ENCODE measurements at regions not wholly inside any gene's neighbourhood (a gene's known extent, or its start where the extent isn't known, plus 50 kb on each side); places are given as distances from the start of the nearest gene placed in this dataset.

- TF ChIP-seq CTCF (IDR thresholded peaks at IDR 0.05; ENCODE audit: borderline replicate concordance, extremely low read depth, low read length, poor library complexity, severe bottlenecking) (no peak), EZH2 (IDR thresholded peaks at IDR 0.05; ENCODE audit: borderline replicate concordance, low read depth, low read length, severe bottlenecking) (no peak)
- H3K79me2 ChIP-seq (ENCODE audit: insufficient read depth, low read length), result no peaks in the 10 kb centered on the region
- no peaks in the 10 kb centered on the region for H3K9me3 ChIP-seq (ENCODE audit: insufficient read depth, low read length, severe bottlenecking)
- no peak overlapping the region for H3K4me2 ChIP-seq (ENCODE audit: insufficient read depth, low read length)
- H3K36me3 ChIP-seq (ENCODE audit: insufficient read depth, low read length), result no peaks in the 10 kb centered on the region
- no peak overlapping the region for H3K27ac ChIP-seq (ENCODE audit: low read length)
- H3K9ac ChIP-seq (ENCODE audit: low read depth, low read length), result no peak overlapping the region
- H4K20me1 ChIP-seq (ENCODE audit: insufficient read depth, low read length), result no peaks in the 10 kb centered on the region
- no peak overlapping the region for H2AFZ ChIP-seq (ENCODE audit: low read depth, low read length)
- H3K27me3 ChIP-seq (ENCODE audit: insufficient read depth, low read length, poor library complexity), result no peaks in the 10 kb centered on the region
- H3K4me1 ChIP-seq (ENCODE audit: insufficient read depth, low read length), result peaks cover 4% of the 10 kb centered on the region; the same call in 1 of the 2 replicates
- no peak for ATAC-seq (ENCODE audit: insufficient read depth, low read depth)
- DNase-seq, result no peak
- H3K4me3 ChIP-seq (ENCODE audit: low read depth in 1 of 2, low read length in 2 of 2), result no peak overlapping the region
Measured at GRCh38 chr6:22008248-22008836, 288.5 kb downstream of the PRL start.

GRCh38 chr6:22010102-22010501, 286.7 kb downstream of the PRL start:
- ATAC-seq (ENCODE audit: insufficient read depth, low read depth) (no peak), DNase-seq (no peak)
- H4K20me1 ChIP-seq (ENCODE audit: insufficient read depth, low read length), result no peaks in the 10 kb centered on the region
- TF ChIP-seq EZH2 (IDR thresholded peaks at IDR 0.05; ENCODE audit: borderline replicate concordance, low read depth, low read length, severe bottlenecking) (no peak), CTCF (IDR thresholded peaks at IDR 0.05; ENCODE audit: borderline replicate concordance, extremely low read depth, low read length, poor library complexity, severe bottlenecking) (no peak)
- no peaks in the 10 kb centered on the region for H3K9me3 ChIP-seq (ENCODE audit: insufficient read depth, low read length, severe bottlenecking)
- H3K79me2 ChIP-seq (ENCODE audit: insufficient read depth, low read length), result no peaks in the 10 kb centered on the region
- peaks cover 4% of the 10 kb centered on the region; the same call in 1 of the 2 replicates for H3K4me1 ChIP-seq (ENCODE audit: insufficient read depth, low read length)
- no peaks in the 10 kb centered on the region for H3K36me3 ChIP-seq (ENCODE audit: insufficient read depth, low read length)
- H3K4me3 ChIP-seq (ENCODE audit: low read depth in 1 of 2, low read length in 2 of 2), result no peak overlapping the region
- no peak overlapping the region for H3K4me2 ChIP-seq (ENCODE audit: insufficient read depth, low read length)
- H2AFZ ChIP-seq (ENCODE audit: low read depth, low read length), result no peak overlapping the region
- H3K27ac ChIP-seq (ENCODE audit: low read length), result no peak overlapping the region
- no peak overlapping the region for H3K9ac ChIP-seq (ENCODE audit: low read depth, low read length)
- H3K27me3 ChIP-seq (ENCODE audit: insufficient read depth, low read length, poor library complexity), result no peaks in the 10 kb centered on the region

- Histone ChIP-seq H3K4me1 (ENCODE audit: insufficient read depth, low read length) (peaks cover 20% of the 10 kb centered on the region), H2AFZ (ENCODE audit: low read depth, low read length) (no peak overlapping the region), H3K27me3 (ENCODE audit: insufficient read depth, low read length, poor library complexity) (no peaks in the 10 kb centered on the region), H3K4me2 (ENCODE audit: insufficient read depth, low read length) (no peak overlapping the region), H3K79me2 (ENCODE audit: insufficient read depth, low read length) (peaks cover 4% of the 10 kb centered on the region; the same call in 1 of the 2 replicates), H3K36me3 (ENCODE audit: insufficient read depth, low read length) (no peaks in the 10 kb centered on the region), H3K4me3 (ENCODE audit: low read depth in 1 of 2, low read length in 2 of 2) (no peak overlapping the region), H3K27ac (ENCODE audit: low read length) (no peak overlapping the region), H3K9ac (ENCODE audit: low read depth, low read length) (no peak overlapping the region), H4K20me1 (ENCODE audit: insufficient read depth, low read length) (no peaks in the 10 kb centered on the region), H3K9me3 (ENCODE audit: insufficient read depth, low read length, severe bottlenecking) (no peaks in the 10 kb centered on the region)
- TF ChIP-seq EZH2 (IDR thresholded peaks at IDR 0.05; ENCODE audit: borderline replicate concordance, low read depth, low read length, severe bottlenecking) (no peak), CTCF (IDR thresholded peaks at IDR 0.05; ENCODE audit: borderline replicate concordance, extremely low read depth, low read length, poor library complexity, severe bottlenecking) (no peak)
- DNase-seq (no peak), ATAC-seq (ENCODE audit: insufficient read depth, low read depth) (no peak)
Measured at GRCh38 chr6:22015216-22015615, 281.6 kb downstream of the PRL start.
